Liver (tissue), 8 donors: ENCODE measurements at regions not wholly inside any gene's neighbourhood (a gene's known extent, or its start where the extent isn't known, plus 50 kb on each side); places are given as distances from the start of the nearest gene placed in this dataset.

ENCODE experiments used
- DNase-seq: peaks from one replicate; pipeline ENCODE4 v3.0.0-alpha.2; 2017; ENCODE audit warnings: low spot score
- H3K27ac ChIP-seq, 2 donors: one replicate each; pipeline ENCODE4 v1.7.0; 2013; ENCODE audit warnings: inconsistent platforms in 2 of 2, low read length in 2 of 2, control low read depth in 1 of 2, low read depth in 1 of 2, mild to moderate bottlenecking in 1 of 2
- H3K27me3 ChIP-seq, 4 donors: one replicate each; pipeline versions ENCODE4 v1.6.1 to v1.7.0; 2013; ENCODE audit warnings: low read length in 3 of 4, inconsistent platforms in 1 of 4, mild to moderate bottlenecking in 1 of 4, moderate library complexity in 1 of 4; ENCODE audit not compliant: control insufficient read depth in 4 of 4, insufficient read depth in 4 of 4
- H3K36me3 ChIP-seq, 4 donors: one replicate each; pipeline versions ENCODE4 v1.6.1 to v1.7.0; 2013; ENCODE audit warnings: low read length in 3 of 4, mild to moderate bottlenecking in 3 of 4, low read depth in 1 of 4, moderate library complexity in 1 of 4; ENCODE audit not compliant: control insufficient read depth in 4 of 4, insufficient read depth in 3 of 4
- H3K4me1 ChIP-seq, 4 donors: one replicate each; pipeline versions ENCODE4 v1.6.1 to v1.7.0; 2013; ENCODE audit warnings: low read length in 3 of 4, mild to moderate bottlenecking in 3 of 4, moderate library complexity in 1 of 4; ENCODE audit not compliant: control insufficient read depth in 4 of 4, insufficient read depth in 4 of 4
- H3K4me3 ChIP-seq, 3 donors: one replicate each; pipeline versions ENCODE4 v1.6.1 to v1.7.0; 2013; ENCODE audit warnings: low read length in 3 of 3, control low read depth in 1 of 3, low read depth in 1 of 3, mild to moderate bottlenecking in 1 of 3
- H3K9ac ChIP-seq, 2 donors: one replicate each; pipeline ENCODE4 v1.7.0; 2013; ENCODE audit warnings: low read length in 2 of 2, mild to moderate bottlenecking in 2 of 2, moderate library complexity in 2 of 2, control low read depth in 1 of 2, low read depth in 1 of 2
- H3K9me3 ChIP-seq, 4 donors: one replicate each; pipeline versions ENCODE4 v1.6.1 to v1.7.0; 2013; ENCODE audit warnings: low read length in 3 of 4; ENCODE audit not compliant: control insufficient read depth in 4 of 4
- ATF3 ChIP-seq: IDR thresholded peaks from 2 replicates; pipeline ENCODE4 v1.6.1; 2016; ENCODE audit warnings: antibody characterized with exemption
- CTCF ChIP-seq: fragments of 150-350 bp; IDR thresholded peaks from 2 replicates; pipeline ENCODE4 v1.5.1; 2017; ENCODE audit warnings: improper control_type of control experiment, low read depth, low read length; ENCODE audit not compliant: missing input control
- EGR1 ChIP-seq, 2 donors: IDR thresholded peaks; 2 replicates each; pipeline ENCODE4 v1.6.1; 2016 to 2018; ENCODE audit warnings: antibody characterized with exemption in 2 of 2, low read depth in 2 of 2
- FOXA1 ChIP-seq: IDR thresholded peaks from 2 replicates; pipeline ENCODE4 v1.6.1; 2016; ENCODE audit warnings: antibody characterized with exemption
- FOXA2 ChIP-seq: IDR thresholded peaks from 2 replicates; pipeline ENCODE4 v1.6.1; 2016; ENCODE audit warnings: antibody characterized with exemption
- GABPA ChIP-seq, 2 donors: IDR thresholded peaks in 1 of 2; conservative IDR thresholded peaks in 1 of 2; 2 replicates each; pipeline ENCODE4 v1.6.1; 2016; ENCODE audit warnings: antibody characterized with exemption in 2 of 2, mild to moderate bottlenecking in 1 of 2, moderate library complexity in 1 of 2
- HNF4A ChIP-seq, 2 donors: conservative IDR thresholded peaks; 2 replicates each; pipeline ENCODE4 v1.6.1; 2016; ENCODE audit warnings: antibody characterized with exemption in 2 of 2, mild to moderate bottlenecking in 2 of 2
- HNF4G ChIP-seq: IDR thresholded peaks from 2 replicates; pipeline ENCODE4 v1.6.1; 2016; ENCODE audit warnings: antibody characterized with exemption
- JUND ChIP-seq, 2 donors: IDR thresholded peaks; 2 replicates each; pipeline ENCODE4 v1.6.1; 2016; ENCODE audit warnings: antibody characterized with exemption in 2 of 2
- MAX ChIP-seq: IDR thresholded peaks from 2 replicates; pipeline ENCODE4 v1.6.1; 2016; ENCODE audit warnings: antibody characterized with exemption
- NR2F2 ChIP-seq: IDR thresholded peaks from 2 replicates; pipeline ENCODE4 v1.6.1; 2016; ENCODE audit warnings: antibody characterized with exemption
- RAD21 ChIP-seq, 2 donors: IDR thresholded peaks; 2 replicates each; pipeline ENCODE4 v1.6.1; 2016; ENCODE audit warnings: antibody characterized with exemption in 2 of 2, mild to moderate bottlenecking in 2 of 2
- REST ChIP-seq: IDR thresholded peaks from 2 replicates; pipeline ENCODE4 v1.6.1; 2016; ENCODE audit warnings: antibody characterized with exemption, mild to moderate bottlenecking
- RXRA ChIP-seq, 2 donors: IDR thresholded peaks; 2 replicates each; pipeline ENCODE4 v1.6.1; 2017 to 2018; ENCODE audit warnings: antibody characterized with exemption in 2 of 2, mild to moderate bottlenecking in 1 of 2
- SP1 ChIP-seq: IDR thresholded peaks from 2 replicates; pipeline ENCODE4 v1.6.1; 2018; ENCODE audit warnings: antibody characterized with exemption, mild to moderate bottlenecking
- TAF1 ChIP-seq: conservative IDR thresholded peaks from 2 replicates; pipeline ENCODE4 v1.6.1; 2016; ENCODE audit warnings: antibody characterized with exemption, mild to moderate bottlenecking
- YY1 ChIP-seq: IDR thresholded peaks from 2 replicates; pipeline ENCODE4 v1.6.1; 2016; ENCODE audit warnings: antibody characterized with exemption, mild to moderate bottlenecking
- ZBTB33 ChIP-seq: IDR thresholded peaks from 2 replicates; pipeline ENCODE4 v1.6.1; 2016; ENCODE audit warnings: antibody characterized with exemption
- WGBS: extraction: QIAGEN DNeasy Blood & Tissue Kit; methylation state at CpG from one replicate; pipeline ENCODE4 v1.1.7; 2013; 5-methylcytosine and 5-hydroxymethylcytosine counted together
- donor health status: healthy.
- donor health status: healthy.
- donor health status: healthy.
- donor health status: healthy.
- donor health status: healthy.

- Histone ChIP-seq H3K36me3 (no peaks in the 10 kb centered on the region), H3K27ac (no peak overlapping the region), H3K4me1 (no peaks in the 10 kb centered on the region), H3K9me3 (no peaks in the 10 kb centered on the region), H3K9ac (no peak overlapping the region), H3K4me3 (no peak overlapping the region), H3K27me3 (no peaks in the 10 kb centered on the region)
- 63% methylated on average over 7 of the region's 7 CpGs for WGBS
- DNase-seq = no peak
- no peak for TF ChIP-seq YY1
- TF ChIP-seq SP1 = no peak
- no peak for TF ChIP-seq CTCF
- TF ChIP-seq TAF1 = no peak
- TF ChIP-seq HNF4A (conservative IDR thresholded peaks at IDR 0.05) = no peak
- TF ChIP-seq FOXA1 = no peak
- TF ChIP-seq ZBTB33 = no peak
- TF ChIP-seq EGR1 (IDR thresholded peaks at IDR 0.05; ENCODE audit: low read depth in 2 of 2) = no peak
- no peak for TF ChIP-seq FOXA2
- TF ChIP-seq REST = no peak
- TF ChIP-seq RAD21 (IDR thresholded peaks at IDR 0.05) = no peak
- TF ChIP-seq MAX = no peak
- no peak for TF ChIP-seq ATF3
- TF ChIP-seq HNF4G = no peak
- TF ChIP-seq NR2F2 = no peak
- TF ChIP-seq GABPA (IDR thresholded peaks at IDR 0.05 in 1 of 2, conservative IDR thresholded peaks at IDR 0.05 in 1 of 2) = no peak
- TF ChIP-seq JUND (IDR thresholded peaks at IDR 0.05) = no peak
- TF ChIP-seq RXRA (IDR thresholded peaks at IDR 0.05) = no peak
Observed at GRCh38 chr5:4099386-4099785, 503.8 kb downstream of the IRX1 start.

GRCh38 chr5:4100739-4101138 is 505.1 kb downstream of the IRX1 start:
- H3K27ac ChIP-seq = no peak overlapping the region
- no peaks in the 10 kb centered on the region for H3K9me3 ChIP-seq
- no peaks in the 10 kb centered on the region for H3K27me3 ChIP-seq
- WGBS = 61% methylated on average over 14 of the region's 14 CpGs
- H3K9ac ChIP-seq = no peak overlapping the region
- DNase-seq = no peak
- H3K4me1 ChIP-seq = no peaks in the 10 kb centered on the region
- no peak overlapping the region for H3K4me3 ChIP-seq
- H3K36me3 ChIP-seq = no peaks in the 10 kb centered on the region
- no peak for TF ChIP-seq RXRA (IDR thresholded peaks at IDR 0.05)
- TF ChIP-seq RAD21 (IDR thresholded peaks at IDR 0.05) = no peak
- no peak for TF ChIP-seq ZBTB33
- TF ChIP-seq GABPA (IDR thresholded peaks at IDR 0.05 in 1 of 2, conservative IDR thresholded peaks at IDR 0.05 in 1 of 2) = no peak
- TF ChIP-seq HNF4A (conservative IDR thresholded peaks at IDR 0.05) = no peak
- no peak for TF ChIP-seq FOXA2
- TF ChIP-seq REST = no peak
- no peak for TF ChIP-seq MAX
- no peak for TF ChIP-seq SP1
- TF ChIP-seq YY1 = no peak
- no peak for TF ChIP-seq ATF3
